IPS DF 4.7 (cell line): ENCODE measurements at regions not wholly inside any gene's neighbourhood (a gene's known extent, or its start where the extent isn't known, plus 50 kb on each side); places are given as distances from the start of the nearest gene placed in this dataset.
"Not testable (repeated sequence)": the region's sequence is repeated elsewhere in the genome, so short reads cannot be mapped to it uniquely, and the experiment has no call there.

Experiments
- DNase-seq: peaks from one replicate; pipeline ENCODE4 v3.0.0-alpha.2; 2013; ENCODE audit warnings: low spot score; ENCODE audit errors: extremely low read depth

DNA sequence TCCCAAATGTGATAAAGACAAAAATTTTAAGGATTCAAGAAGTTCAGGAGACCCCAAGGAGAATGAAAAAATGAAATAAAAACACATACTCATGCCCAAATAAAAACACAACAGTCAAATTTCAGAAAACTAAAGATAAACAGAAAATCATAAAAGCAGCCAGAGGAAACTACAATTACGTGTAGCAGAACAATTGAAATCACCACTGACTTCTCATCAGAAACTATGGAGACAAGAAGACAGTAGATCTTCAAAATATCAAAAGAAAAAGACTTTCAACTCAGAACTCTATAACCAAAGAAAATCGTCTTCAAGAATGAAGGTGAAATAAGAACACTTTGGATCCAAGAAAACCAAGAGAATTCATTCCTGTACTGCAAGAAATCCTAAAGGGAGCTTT lies 54.9 kb downstream of the DIO3 start:
- DNase-seq: no peak

- DNase-seq: no peak
Measured at GRCh38 chr14:101619484-101619883, 58.2 kb downstream of the DIO3 start.

DNA sequence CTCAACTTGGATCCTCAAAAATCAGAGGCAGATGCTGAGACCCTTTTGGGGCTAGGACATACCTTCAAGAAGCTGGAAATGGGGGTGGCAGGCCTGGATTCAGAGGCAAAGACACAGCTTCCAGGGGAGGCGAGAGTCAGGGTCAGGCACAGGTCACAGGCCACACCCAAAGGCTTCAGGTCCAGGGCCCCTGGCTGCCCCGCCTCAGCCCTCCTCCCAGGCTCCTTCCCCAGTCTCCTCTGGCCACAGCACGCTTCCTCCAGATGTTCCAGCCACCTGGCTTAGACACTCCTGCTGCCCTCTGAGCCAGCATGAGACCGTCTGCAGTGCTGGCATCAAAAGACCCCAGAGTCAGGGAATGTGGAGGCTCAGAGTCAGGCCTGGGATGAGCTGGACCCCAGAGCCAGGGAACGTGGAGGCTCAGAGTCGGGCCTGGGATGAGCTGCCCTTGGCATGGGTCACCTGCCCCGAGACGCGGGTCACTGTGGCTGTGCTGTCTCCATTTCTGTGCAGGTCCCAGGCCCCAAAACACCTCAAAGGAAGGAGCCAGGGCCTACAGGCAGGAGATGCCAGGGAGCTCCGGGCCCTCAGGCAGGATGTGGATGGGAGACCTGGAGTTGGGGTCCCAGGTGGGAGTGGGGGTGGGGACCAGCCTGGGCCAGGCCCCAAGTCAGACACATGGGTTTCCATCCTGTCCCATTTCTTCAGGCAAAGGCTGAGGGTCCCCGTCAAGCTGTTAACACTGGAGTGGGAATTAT lies 58.9 kb downstream of the DIO3 start:
- DNase-seq: no peak

- DNase-seq: no peak
Measured at GRCh38 chr14:101620821-101621785, 59.8 kb downstream of the DIO3 start.

DNA sequence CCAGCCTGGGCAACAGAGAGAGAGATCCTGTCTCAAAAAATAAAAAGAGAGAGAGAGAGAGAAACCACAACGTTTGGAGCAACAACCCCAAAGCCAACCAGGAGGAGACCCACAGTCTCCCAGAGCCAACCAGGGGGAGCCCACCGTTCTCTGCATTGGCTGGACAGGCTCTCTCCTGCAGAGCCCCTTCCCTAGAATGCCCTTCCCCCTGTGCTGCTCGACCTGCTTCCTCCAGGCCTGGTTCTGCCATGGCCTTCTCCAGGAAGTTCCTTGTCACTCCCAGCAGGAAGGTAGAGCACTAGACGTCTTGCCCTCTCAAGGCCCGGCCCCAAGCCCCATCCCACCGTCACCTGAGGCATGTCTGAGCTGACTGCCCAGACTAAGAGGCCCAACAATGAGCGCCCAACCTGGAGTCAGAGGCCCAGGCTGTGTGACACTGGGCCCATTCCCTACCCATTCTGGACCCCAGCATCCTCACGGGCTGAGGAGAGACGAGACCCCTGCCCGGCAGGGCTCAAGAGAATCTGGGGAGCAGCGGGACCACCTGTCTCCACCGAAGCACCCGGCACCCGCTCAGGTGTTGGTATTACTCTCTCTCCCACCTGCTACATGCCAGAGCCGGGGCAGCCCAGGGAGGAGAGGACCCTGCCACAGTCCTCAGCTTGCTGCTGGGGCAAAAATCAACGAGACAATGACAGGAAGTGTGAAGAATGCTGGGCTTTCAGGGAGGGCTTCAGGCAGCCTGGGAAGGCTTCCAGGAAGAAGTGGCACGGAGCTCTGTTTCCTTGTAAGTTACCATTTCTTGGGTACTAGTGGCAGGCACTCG lies 61.2 kb downstream of the DIO3 start:
- no peak for DNase-seq

DNA sequence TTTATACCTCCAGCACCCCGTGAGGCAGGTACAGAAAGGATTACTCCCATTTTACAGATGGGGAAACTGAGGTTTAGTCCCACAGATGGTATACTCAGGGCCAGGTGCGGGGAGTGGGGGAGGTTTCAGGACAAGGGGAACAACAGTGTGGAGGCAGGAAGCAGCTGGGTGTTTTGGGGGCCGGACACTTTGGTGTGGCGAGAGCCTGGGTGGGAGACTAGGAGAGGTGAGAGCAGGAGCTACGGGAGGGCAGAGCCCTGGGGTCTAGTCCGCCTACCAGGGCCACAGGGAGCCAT lies 61.7 kb downstream of the DIO3 start:
- no peak for DNase-seq

DNA sequence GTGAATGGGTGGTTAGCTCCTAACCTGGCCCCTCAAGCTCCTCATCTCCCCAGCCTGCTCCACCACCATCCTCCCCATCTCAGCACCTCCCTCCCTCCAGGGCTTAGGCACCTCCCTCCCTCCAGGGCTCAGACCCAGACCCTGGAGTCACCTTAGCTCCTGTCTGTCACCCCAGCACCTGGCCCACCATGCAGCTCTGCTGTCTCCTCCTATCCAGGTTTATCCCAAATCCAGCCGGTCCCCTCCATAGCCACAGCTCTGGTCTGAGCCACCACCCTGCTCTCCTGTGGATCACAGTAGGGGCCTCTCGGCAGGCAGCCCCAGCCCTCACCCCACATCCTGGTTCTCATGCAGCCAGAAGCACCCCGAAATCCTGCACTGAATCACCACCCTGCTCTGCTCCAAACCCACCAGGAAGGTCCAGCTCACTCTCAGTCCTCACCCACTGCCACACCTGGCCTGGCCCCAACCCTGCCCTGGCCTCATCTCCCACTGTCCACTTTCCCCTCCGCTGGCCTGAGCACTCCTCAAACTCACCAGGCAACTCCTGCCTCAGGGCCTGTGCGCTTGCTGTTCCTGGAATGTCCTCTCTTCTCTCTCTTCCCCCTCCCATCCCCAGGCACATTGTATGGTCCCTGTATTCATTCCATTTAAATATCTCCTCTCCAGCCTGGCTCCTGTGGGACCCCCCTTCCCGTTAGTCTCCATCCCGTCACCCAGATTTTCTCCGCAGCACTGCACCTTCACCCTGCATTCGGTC lies 62.6 kb downstream of the DIO3 start:
- DNase-seq: no peak

DNA sequence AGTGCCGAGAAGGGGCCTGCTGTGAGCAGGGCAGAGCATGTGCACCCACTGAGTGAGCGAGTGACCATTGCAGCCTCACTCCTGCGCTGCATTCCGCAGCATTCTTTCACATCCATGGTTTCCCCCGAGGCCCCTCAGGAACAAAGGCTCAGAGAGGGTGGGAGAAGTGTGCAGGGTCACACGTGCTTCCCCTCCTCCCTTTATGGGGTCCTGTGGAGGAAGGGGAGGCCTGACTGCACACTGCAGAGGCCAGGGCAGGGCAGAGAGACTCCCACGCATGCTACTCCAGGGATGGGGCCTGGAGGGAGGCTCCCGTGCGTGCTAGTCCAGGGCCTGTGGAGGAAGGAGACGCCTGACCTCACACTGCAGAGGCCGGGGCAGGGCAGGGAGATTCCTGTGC lies 63.2 kb downstream of the DIO3 start:
- no peak for DNase-seq

DNA sequence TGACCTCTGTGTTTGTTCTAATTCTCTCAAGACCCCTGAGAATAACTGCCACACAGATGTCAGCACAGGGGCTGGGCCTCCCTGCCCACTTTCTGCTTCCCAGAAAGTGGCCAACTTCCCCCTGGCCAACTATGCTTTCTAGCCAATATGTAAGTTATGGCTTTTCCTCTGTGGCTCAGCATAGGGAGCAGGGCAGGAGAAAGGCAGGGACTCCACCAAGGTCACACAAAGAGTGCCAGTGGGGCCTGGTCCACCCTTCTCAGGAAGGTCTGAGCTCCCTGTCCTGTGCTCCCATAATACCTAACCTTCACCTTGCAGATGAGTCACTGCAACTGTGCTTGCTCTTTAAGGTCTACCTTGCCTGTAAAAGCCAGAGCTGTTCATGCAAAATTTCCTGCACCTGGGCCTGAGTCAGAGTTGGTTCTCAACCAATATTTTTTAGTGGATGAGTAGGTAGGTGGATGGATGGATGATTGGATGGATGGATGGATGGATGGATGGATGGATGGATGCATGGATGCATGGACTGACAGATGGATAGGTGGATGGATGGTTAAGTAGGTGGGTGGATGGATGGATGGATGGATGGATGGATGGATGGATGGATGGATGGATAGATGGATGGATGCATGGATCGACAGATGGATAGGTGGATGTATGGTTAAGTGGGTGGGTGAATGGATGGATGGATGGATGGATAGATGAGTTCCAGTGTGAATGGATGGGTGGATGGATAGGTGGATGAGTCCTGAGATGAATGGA lies 64.2 kb downstream of the DIO3 start:
- no peak for DNase-seq

DNA sequence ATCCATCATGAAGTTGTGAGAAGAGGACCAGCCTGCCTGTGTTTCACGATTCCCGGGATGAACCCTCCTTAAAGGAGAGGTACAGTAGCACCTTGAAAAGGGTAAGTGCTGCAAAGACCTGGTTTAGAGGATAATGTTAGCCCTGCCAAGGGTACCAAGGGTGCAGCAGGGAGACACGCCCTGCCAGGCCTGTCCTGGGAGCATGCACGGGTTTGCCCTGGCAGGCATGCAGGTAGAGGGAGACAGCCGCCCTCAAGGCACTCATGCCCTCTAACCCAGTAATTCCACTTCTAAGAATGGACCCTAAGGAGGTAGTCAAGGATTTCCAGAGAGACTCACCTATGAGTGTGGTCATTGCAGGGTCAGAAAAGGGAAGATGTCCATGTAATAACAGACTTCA lies 65.0 kb downstream of the DIO3 start:
- no peak for DNase-seq

DNA sequence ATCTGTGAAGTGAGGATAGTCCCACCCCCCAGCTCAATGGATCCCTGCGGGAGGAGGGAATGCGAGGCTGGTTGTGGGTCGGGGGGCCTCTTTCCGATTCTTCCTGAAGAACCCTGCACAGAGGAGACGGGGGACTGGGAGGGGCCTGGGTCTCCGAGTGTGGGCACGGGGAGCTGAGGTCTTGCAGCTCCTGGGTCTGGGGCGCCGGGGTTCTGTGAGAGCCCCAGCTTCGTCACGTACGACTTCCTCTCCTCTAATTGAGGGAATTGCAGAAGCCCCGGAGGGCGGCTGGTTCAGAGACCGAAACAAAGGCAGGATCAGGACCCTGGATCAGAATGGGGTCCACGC lies 66.6 kb downstream of the DIO3 start:
- DNase-seq: no peak

DNA sequence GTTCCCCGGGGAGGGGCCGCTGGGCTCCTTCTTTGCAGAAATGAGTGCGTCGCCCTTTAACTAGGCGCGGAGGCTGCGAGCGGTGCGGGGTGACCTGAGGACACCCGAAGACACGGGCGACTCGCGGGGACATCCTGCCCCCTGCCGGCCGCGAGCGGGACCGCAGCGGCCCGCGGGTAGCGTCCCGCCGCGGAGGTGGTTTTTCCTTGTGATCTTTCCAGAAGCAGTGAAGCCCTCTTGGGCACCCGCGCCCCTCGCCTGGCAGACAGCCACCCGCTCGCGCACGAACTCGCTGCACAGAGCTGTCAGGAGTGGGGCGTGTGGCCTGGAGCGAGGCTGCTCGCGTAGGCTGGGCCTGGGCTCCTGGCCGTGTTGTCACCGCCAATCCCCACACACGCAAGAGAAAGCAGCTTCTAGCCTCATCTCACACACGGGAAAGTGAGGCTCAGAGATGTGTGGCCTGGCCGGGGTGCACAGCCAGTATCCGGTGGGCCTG lies 67.2 kb downstream of the DIO3 start:
- peak; percentile 16 for DNase-seq

GRCh38 chr14:101628975-101629374 lies 67.7 kb downstream of the DIO3 start:
- no peak for DNase-seq

- no peak for DNase-seq
Measured at GRCh38 chr14:101630056-101630965, 69.0 kb downstream of the DIO3 start.

GRCh38 chr14:101631199-101631598 lies 69.9 kb downstream of the DIO3 start:
- no peak for DNase-seq

DNA sequence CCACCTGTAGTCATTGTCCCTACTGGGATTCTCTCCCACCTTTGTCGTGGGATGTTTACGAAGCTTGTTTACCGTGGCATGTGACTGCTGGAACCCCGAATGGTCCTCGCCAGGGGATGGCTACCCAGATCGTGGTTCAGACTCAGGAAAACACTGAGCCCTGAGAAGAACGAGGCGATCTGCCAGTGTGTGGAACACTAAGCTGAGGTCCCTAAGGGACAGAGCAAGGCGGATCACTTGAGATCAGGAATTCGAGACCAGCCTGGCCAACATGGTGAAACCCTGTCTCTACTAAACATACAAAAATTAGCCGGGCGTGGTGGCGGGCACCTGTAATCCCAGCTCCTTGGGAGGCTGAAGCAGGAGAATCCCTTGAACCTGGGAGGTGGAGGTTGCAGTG lies 70.7 kb downstream of the DIO3 start:
- not testable (repeated sequence) for DNase-seq

DNA sequence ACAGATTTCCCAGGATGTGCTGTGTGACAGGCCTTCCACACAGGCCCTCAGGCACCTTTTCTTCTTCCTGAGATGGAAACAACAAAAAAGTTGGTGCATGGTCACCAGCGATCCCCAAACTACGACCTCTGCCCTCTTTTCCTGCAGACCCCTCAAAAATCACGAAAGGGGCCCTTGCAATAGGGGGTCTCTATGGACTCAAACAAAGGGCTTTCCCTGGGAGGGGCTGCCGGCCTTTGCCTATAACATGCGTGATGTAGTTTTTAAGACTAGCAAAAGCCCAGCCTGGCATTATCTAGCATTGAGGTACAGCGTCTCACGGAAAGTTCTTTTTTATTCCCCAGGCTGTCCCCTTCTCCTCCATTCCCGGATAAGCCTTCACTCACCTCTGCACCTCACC lies 71.2 kb downstream of the DIO3 start:
- no peak for DNase-seq

DNA sequence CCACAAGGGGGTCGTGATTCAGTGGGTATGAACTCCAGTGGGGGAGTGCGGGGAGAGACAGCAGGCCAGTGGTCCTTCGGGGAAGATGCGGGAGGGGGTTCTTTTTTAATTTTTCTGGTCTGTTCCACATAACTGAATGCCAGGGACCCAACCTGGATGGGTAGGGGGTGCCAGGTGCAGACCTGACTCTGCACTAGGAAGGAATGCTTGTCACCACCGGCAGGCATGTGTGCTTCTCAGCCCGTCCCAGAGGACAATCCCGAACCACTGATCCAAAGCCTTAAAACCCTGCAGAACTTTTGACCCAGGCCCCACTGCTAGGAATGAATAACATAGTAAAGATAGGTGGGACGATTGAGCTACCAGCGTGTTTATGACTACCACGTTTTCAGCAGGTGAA lies 72.0 kb downstream of the DIO3 start:
- no peak for DNase-seq

- no peak for DNase-seq
Measured at GRCh38 chr14:101634202-101634849, 73.0 kb downstream of the DIO3 start.
